Epithelial cell of prostate (primary cell): ENCODE measurements at regions not wholly inside any gene's neighbourhood (a gene's known extent, or its start where the extent isn't known, plus 50 kb on each side); places are given as distances from the start of the nearest gene placed in this dataset.
"Not testable (repeated sequence)": the region's sequence is repeated elsewhere in the genome, so short reads cannot be mapped to it uniquely, and the experiment has no call there.

ENCODE experiments used
- DNase-seq: peaks from one replicate; pipeline ENCODE4 v3.0.0-alpha.2; 2011; ENCODE audit warnings: low read depth, low spot score
- H3K27ac ChIP-seq: fragments of 450-650 bp; 2 replicates; pipeline ENCODE4 v1.5.1; 2017; ENCODE audit warnings: mild to moderate bottlenecking

DNA sequence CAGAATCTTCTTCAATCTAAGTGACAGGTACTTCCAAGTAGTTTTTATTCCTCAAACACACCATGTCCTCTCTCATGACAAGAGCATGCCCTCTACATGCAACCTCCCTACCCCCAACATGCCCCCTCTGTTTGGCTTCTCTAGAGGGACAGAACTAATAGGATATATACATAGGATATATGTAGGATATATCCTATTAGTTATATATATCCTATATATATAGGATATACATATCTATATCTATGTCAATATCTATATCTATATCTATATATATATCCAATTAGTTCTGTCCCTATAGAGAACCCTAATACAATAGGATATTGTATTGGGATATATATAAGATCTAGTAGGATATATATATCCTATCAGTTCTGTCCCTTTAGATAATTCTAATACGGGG is 701.9 kb upstream of the MIR17HG start:
- no peak overlapping the region for H3K27ac ChIP-seq
- no peak for DNase-seq

DNA sequence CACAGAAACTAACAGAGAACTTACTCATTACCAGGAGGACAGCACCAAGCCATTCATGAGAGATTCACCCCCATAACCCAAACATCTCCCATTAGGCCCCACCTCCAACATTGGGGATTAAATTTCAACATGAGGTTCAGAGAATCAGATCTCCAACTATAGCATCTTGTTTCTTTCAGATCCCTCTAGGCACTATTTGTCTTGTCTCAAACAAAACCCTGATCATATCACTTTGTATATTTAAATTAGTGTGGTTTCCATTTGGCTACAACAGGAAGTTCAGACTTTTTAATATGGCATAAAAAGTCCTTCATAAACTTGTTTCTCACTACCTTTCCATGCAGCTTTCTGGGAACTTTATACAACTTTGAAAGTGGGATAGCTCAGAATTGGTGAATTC is 699.0 kb upstream of the MIR17HG start:
- H3K27ac ChIP-seq, result no peak overlapping the region
- DNase-seq, result no peak

DNA sequence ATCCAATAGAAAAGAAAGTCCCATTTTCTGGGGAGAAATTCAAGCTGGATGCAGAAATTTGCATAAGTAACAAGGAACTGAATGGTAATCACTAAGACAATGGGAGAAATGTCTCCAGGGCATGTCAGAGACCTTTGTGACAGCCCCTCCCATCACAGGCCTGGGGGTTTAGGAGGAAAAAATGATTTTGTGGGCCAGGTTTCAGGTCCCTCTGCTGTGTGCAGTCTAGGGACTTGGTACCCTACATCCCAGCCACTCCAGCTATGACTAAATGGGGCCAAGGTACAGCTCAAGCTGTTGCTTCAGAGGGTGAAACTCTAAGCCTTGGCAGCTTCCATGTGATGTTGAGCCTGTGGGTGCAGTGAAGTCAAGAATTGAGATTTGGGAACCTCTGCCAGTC is 695.5 kb upstream of the MIR17HG start:
- no peak for DNase-seq
- H3K27ac ChIP-seq, result no peak overlapping the region

DNA sequence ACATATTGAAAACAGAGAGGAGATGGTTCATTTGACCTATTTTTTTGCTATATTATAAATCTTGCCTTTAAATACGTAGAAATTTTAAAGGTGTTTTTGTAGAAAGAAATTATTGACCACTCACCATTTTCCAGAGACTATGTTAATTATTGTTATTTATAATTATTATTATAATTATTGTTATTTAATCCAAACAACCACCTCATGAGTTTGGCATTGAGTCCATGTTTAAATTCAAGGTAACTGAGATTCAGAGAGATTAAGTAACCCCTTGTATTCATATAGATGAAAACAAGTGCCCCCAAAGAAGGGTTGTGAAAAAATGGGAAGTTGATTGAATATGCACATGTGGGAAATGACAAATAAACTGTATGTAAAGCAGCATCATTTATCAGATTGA is 692.5 kb upstream of the MIR17HG start:
- H3K27ac ChIP-seq, result no peak overlapping the region
- DNase-seq, result no peak

DNA sequence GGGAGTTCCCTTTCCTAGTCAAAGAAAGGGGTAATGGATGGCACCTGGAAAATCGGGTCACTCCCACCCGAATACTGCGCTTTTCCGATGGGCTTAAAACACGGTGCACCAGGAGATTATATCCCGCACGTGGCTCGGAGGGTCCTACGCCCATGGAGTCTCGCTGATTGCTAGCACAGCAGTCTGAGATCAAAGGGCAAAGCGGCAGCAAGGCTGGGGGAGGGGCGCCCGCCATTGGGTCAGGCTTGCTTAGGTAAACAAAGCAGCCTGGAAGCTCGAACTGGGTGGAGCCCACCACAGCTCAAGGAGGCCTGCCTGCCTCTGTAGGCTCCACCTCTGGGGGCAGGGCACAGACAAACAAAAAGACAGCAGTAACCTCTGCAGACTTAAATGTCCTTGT is 683.3 kb upstream of the MIR17HG start:
- DNase-seq, H3K27ac ChIP-seq: not testable (repeated sequence)

DNA sequence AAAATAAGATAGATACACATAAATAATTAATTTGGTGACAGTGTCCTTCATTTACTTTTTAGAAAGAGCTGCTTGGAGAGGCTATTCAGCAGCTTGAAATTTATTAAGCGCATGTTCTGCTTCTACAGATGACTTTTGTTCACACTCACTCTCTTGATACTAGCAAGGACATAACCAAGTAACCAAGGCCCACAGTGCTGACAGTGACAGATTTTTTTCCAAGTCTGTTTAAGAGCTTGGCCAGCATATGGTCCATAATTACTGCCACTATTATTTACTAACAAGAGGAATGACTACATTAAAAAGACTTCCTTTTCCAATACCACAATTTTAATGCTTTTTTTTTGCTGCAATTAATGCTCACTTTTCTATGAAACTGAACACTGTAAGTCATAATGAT is 673.7 kb upstream of the MIR17HG start:
- no peak for DNase-seq
- H3K27ac ChIP-seq, result no peak overlapping the region

DNA sequence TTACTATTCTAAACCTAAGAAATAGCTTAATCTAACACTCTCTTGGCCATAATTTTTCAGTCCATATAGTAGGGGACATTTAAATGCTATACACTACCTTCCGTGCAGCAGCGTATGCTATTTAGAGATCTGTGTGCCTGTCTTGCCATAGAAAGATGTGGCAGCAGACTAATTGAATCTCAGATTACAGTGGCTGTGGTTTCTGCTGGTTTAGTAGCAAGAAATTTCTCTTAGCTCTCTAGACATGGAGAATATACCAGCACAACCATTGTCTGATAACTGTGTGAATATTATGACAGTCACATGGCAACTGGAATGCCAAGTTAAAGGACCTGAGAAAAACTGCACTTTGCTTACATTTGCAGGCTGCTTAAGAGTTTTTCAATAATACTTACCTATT is 672.4 kb upstream of the MIR17HG start:
- H3K27ac ChIP-seq, result no peak overlapping the region
- DNase-seq, result no peak

DNA sequence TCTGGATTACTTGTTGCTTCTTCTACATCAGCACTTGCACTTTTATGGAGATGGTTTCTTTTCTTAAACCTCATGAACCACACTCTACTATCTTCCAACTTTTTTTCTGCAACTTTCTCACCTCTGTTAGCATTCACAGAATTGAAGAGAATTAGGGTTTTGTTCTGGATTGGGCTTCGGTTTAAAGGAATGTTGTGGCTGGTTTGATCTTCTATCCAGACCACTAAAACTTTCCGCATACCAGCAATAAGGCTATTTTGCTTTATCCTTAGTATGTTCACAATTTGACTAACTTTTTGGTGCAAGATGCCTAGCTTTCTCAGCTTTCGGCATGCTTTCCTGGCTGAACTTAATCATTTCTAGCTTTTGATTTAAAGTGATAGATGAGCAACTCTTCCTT is 666.7 kb upstream of the MIR17HG start:
- no peak for DNase-seq
- no peak overlapping the region for H3K27ac ChIP-seq

DNA sequence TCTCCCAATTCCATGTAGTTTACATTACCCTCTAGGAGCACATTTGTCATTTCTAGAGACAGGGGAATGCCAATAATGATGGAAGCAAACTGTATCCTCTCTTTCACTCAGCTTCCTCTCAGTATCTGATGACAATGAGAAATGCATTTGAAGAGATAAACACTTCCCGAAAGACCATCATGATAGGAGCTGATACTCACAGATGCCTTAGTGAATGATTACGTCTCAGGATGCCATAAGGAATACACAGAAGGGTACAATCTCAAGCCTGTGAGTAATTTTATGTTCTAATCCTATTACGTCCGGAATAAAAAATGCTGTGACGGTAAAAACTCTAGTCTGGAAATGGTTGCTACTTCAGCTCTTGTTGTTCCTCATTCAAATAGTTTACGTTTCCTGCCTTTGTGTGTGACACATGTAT is 663.8 kb upstream of the MIR17HG start:
- no peak overlapping the region for H3K27ac ChIP-seq
- DNase-seq, result no peak

DNA sequence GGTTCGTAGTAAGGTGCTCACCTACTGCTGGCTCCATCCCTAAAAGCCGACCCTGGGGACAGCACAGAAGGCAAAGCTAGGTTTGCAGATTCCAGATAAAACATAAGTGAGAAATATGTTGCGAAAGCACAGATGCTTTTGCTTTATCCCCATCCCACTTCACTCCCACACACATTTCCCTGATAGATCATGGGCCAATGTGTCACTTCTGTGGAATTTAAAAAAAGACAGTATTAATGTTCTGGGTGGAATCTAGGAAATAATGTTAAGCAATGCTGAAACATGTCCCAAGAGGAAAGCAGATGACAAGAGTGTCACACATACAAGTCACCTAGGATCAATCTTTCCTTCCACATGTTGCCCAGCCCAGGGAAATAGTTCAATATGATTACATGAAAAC is 661.0 kb upstream of the MIR17HG start:
- peak overlapping the region; percentile 42 for H3K27ac ChIP-seq
- DNase-seq, result peak; percentile 26

DNA sequence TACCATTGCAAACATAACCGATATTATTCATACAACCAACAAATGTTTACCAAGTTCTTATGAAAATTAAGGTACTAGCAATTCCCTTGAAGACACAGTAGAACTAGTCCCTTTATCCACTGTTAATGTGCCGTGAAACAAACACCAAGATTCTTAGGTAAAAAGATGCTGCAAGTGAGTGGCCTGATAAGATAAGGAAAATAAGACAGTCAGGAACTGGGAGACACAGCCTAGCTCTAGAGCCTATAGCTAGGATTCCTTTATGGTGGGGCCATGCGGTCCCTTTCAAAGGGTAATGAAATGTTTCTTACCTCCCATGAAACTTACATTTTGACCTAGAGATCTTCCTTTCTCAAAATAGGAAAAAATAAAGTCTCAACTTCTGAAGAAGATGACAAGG is 658.4 kb upstream of the MIR17HG start:
- no peak for DNase-seq
- no peak overlapping the region for H3K27ac ChIP-seq

DNA sequence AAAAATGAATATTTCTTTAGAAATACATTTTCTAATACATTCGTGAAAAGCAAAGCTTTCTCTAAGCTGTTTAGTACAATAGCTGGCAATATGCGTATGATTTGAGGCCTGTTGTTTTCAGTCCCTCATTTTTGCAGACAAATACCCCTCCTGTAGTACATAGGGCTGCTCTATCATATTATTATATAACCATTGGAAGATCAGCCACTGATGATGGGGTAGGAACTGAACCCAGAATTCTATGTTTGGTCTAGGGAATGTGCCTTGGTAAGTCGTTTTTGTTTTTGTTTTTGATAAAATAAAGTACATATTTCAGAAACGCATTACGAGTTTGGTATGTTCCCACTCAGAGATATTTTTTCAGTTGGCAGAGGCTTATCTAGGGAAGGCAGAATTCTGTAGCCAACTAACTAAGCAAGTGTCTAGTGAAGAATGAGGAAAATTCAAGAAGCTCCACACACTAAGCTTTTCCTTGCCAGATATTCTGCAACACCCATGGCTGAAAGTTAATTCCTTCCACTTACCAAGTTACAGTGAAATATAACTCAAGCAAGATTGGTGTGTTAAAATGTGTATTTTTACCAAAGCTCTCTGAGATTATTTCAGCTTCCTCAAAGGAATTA is 656.9 kb upstream of the MIR17HG start:
- no peak for DNase-seq
- no peak overlapping the region for H3K27ac ChIP-seq

DNA sequence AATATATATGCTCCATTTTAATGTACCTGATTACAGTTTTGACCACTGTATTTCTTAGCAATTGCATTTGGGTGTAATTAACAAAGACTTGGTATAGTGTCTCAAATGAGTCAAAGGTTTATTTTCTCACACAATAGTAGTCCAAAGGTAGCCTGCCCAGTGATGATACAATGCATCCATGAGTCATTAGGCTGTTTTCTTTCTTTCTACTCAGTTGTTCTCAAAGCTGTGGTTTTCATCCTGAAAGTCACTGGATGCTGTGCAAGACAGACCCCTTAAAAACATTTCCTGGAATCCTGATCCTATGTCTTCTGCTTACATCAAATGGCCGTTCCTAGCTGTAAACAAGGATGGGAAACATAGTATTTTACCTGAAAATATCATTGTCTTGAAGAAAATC is 651.2 kb upstream of the MIR17HG start:
- H3K27ac ChIP-seq, result peak overlapping the region; percentile 71
- DNase-seq, result peak; percentile 45

DNA sequence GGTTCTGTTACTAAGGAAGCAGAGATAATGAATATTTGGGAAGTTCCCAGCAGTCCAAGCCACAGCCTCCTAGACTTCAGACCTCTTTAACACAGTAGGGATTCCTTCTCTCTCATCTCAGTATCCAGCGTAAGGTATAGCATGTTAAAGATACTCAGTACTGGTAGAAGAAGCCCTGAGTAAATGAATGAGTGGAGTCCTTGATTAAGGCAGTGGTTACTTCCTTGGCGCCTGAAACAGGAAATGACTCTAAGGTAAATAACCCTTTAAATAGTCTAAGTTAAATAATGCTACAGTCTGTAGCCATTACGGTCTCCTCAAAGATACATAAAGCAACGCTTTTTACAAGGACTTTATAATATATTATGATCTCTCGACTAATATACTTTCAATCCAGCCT is 650.8 kb upstream of the MIR17HG start:
- peak overlapping the region; percentile 71 for H3K27ac ChIP-seq
- peak; percentile 37 for DNase-seq

DNA sequence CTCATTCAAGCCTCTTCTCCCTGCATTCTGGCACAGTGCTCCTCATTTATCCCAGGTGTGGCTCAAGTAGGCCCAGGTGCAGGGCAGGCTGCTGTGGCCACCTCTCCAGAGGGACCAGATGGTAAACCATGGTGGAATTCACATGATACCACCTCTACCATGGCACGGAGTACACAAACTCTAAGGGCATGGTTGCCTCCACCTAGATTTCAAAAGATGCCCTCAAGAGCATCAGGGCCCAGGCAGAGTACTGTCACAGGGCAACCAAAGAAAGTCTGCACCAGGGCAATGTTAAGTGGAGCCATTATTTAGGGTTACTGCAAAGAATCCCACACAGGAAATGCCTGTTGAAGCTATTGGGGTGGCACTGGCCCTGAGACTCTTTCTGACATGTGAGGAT is 647.1 kb upstream of the MIR17HG start:
- H3K27ac ChIP-seq, result no peak overlapping the region
- DNase-seq, result no peak

DNA sequence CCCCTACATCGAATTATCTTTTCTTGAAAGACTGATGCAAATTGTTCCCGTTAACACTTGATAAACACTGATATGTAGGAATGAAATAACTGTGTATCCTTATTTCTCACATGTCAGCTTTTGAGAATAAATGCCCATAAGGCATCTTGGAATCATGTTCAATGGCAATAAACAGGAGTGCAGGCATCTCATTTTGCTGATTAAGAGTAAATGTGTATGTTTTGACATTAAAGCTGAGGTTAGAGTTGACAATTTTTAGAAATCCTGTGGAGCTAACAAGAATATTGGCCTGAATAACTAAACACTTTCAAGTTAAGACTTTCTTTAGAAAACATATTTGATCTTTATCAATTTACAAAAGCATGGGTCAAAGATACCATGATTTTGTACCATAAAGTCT is 646.2 kb upstream of the MIR17HG start:
- no peak for DNase-seq
- H3K27ac ChIP-seq, result no peak overlapping the region

DNA sequence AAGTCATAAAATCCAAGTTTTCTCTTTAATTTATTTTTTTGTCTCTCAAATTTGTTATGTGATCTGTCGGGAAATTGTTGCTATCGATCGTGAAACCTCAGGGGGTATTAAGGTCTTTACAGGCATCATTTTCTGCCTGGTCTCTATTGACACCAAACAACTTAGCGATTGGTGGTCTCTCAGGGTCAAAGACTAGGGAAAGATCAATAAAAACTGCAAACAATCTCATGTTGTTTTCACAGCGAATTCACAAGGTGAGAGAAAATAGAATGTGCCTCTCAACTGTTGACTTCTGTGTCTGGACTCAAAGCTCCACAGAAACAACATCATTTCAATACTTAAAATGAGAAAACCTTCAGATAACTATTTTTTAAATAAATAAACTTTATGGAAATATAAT is 645.4 kb upstream of the MIR17HG start:
- DNase-seq, result no peak
- H3K27ac ChIP-seq, result no peak overlapping the region

DNA sequence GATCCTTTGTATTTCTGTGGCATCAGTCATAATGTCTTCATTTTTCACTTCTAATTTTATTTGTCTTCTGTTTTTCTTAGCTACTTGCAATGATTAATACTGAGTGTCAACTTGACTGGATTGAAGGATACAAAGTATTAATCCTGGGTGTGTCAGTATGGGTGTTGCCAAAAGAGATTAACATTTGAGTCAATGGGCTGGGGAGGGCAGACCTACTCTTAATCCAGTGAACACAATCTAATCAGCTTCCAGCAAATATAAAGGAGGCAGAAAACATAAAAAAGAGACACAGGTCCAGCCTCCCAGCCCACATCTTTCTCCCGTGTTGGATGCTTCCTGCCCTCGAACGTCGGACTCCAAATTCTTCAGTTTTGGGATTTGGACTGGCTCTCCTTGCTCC is 640.9 kb upstream of the MIR17HG start:
- DNase-seq, result no peak
- H3K27ac ChIP-seq, result no peak overlapping the region

DNA sequence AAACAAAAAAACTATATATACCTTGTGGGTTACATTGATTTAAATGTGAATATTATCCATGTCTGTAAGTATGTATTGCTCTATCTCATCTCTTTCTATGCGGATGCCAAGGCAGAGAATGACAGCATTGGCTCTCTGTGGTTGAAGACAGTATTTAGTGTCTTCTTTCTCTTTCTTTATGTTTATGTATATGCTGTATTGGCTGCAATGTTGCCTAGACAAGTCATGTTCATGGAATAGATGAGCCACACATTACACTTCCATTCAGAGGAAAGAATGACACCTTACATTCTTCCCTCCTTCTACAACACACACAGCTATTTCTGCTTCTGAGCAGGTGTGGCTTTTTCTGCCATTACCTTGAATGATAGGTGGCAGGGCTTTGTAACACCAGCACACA is 639.4 kb upstream of the MIR17HG start:
- H3K27ac ChIP-seq, result no peak overlapping the region
- DNase-seq, result no peak

DNA sequence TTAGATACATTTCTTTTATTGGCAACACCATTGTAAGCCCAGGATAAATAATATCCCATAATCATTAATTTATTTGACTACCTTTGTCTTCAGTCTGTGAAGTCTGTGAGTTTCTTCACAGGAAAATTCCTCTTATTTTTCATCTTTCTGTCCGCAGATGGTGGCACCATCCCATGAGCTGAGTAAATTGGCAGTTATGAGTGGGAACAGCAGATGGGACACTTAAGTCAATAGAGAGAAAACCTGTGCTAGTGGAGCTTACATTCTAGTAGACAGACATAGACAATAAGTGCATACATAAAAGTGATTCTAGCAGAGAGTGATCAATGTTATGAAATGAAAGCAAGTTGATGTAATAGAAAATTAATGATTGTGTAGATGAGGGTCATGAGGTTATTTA is 638.2 kb upstream of the MIR17HG start:
- H3K27ac ChIP-seq, result no peak overlapping the region
- DNase-seq, result no peak

DNA sequence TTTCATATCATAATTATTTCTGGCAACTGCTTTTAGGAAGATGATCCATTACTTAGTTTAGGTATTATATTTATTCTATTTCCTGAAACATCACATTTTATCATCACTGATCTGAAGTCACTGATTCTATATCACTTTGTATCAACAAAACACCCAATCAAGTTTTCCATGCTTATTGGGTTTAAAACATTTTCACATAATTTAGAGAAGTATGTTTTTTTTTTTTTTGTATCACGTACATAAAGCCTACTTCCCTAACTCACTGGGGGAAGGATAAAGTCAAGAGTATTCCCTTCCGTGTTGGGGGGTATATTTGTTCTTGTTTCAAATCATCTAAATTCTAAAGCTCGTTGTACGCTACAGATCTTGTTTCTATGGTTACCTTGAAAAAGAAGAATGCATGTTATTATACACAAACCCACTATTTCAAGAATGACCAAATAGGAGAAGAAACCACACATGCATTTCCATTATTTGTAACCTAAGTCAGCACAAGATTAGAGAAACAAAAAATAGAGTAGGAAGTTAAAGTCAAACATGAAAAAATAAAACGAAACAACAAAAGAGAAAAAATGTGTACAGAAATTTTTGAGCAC is 637.2 kb upstream of the MIR17HG start:
- DNase-seq, result no peak
- H3K27ac ChIP-seq, result no peak overlapping the region

DNA sequence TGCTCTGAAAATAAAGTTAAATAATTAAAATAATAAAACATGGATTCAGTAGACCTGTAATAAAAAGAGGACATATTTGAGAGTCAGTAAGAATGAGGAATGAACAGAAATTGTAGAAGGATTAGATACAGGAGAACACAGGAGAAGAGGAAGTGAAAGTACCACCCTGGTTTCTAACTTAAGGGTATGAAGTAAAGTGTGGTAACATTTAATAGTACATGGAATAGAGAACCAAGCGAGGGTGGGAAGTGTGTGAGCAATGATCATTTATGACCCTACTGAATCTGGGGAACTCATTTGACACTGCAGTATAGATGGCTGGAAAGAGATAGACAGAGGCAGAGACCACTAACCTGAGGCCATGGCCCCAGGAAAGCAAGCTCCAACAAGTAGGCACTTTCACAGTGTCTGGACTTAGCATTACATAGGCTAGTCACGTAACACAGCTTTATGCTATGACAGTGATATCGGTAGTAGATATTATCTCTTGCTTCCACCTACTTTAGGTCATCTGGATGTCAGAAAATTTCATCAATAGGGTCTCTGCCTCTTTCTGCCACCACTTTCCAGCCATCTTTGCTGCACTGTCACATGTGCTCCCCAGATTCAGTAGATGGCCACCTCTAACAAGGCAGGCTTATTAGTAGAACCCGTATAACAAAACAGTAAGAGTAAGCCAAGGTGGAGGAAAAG is 633.9 kb upstream of the MIR17HG start:
- no peak overlapping the region for H3K27ac ChIP-seq
- DNase-seq, result no peak
